GM13977 (cell line): ENCODE measurements at regions not wholly inside any gene's neighbourhood (a gene's known extent, or its start where the extent isn't known, plus 50 kb on each side); places are given as distances from the start of the nearest gene placed in this dataset.

ENCODE experiments used
- DNase-seq: peaks from one replicate; pipeline ENCODE4 v3.0.0; 2012; ENCODE audit warnings: low spot score
- in situ Hi-C: fragments of 300-500 bp; cut with MboI; formaldehyde crosslinking; loops from one replicate; pipeline ENCODE4 v1.12.0; 2022; ENCODE audit warnings: low sequenced_read_pairs, low pct_unique_long_range_greater_than_20kb, mixed read lengths, inconsistent platforms; ENCODE audit not compliant: unreplicated experiment
- TF ChIP-seq, protein P1 (sequence below): IDR thresholded peaks from 2 replicates; pipeline ENCODE4 v1.5.1; 2012; ENCODE audit warnings: mild to moderate bottlenecking, control low read depth; ENCODE audit not compliant: insufficient read depth; ENCODE audit errors: extremely low read depth, missing control alignments

DNA sequence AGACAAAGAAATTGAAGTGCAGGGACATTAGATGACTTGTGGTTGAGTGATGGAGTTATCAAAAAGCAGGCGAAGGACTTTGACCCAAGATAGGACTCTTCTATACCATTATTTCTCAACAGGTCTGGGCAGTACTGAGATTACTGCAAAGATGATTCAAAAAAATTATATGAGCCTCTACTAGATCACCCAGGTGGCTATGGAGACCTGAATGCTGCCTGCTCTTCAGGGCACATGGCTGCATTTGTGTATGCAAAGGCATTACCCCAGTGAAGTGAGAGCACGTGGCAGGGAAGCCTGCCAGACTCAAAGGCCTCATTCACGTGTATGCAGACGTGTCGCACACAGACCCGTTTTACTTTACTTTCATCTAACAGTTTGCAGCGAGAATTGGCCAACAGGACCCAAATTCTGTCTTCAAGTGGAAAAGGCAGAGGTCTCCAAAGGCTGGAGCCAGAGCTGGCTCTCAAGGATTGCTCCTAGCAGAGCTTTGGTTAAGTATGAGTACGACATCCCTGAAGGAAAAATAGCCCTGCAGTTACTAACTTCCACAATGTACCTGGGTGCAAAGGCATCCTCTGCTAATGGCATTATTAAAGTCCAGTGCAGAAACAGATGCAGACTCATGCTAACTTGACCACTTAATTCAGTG lies 113.8 kb upstream of the ARMC2 start:
- in situ Hi-C loops, result no loop called here
- TF ChIP-seq, protein P1, sequence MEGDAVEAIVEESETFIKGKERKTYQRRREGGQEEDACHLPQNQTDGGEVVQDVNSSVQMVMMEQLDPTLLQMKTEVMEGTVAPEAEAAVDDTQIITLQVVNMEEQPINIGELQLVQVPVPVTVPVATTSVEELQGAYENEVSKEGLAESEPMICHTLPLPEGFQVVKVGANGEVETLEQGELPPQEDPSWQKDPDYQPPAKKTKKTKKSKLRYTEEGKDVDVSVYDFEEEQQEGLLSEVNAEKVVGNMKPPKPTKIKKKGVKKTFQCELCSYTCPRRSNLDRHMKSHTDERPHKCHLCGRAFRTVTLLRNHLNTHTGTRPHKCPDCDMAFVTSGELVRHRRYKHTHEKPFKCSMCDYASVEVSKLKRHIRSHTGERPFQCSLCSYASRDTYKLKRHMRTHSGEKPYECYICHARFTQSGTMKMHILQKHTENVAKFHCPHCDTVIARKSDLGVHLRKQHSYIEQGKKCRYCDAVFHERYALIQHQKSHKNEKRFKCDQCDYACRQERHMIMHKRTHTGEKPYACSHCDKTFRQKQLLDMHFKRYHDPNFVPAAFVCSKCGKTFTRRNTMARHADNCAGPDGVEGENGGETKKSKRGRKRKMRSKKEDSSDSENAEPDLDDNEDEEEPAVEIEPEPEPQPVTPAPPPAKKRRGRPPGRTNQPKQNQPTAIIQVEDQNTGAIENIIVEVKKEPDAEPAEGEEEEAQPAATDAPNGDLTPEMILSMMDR, result no peak
- DNase-seq, result no peak

GRCh38 chr6:108735310-108736001 lies 112.8 kb upstream of the ARMC2 start:
- TF ChIP-seq, protein P1, result no peak
- DNase-seq, result no peak
- in situ Hi-C loops, result no loop called here

GRCh38 chr6:108736002-108736361 lies 112.2 kb upstream of the ARMC2 start:
- in situ Hi-C loops, result no loop called here
- TF ChIP-seq, protein P1, result no peak
- DNase-seq, result no peak

- in situ Hi-C loops, result no loop called here
- DNase-seq, result no peak
- TF ChIP-seq, protein P1, result no peak
Measured at GRCh38 chr6:108736832-108737231, 111.4 kb upstream of the ARMC2 start.

DNA sequence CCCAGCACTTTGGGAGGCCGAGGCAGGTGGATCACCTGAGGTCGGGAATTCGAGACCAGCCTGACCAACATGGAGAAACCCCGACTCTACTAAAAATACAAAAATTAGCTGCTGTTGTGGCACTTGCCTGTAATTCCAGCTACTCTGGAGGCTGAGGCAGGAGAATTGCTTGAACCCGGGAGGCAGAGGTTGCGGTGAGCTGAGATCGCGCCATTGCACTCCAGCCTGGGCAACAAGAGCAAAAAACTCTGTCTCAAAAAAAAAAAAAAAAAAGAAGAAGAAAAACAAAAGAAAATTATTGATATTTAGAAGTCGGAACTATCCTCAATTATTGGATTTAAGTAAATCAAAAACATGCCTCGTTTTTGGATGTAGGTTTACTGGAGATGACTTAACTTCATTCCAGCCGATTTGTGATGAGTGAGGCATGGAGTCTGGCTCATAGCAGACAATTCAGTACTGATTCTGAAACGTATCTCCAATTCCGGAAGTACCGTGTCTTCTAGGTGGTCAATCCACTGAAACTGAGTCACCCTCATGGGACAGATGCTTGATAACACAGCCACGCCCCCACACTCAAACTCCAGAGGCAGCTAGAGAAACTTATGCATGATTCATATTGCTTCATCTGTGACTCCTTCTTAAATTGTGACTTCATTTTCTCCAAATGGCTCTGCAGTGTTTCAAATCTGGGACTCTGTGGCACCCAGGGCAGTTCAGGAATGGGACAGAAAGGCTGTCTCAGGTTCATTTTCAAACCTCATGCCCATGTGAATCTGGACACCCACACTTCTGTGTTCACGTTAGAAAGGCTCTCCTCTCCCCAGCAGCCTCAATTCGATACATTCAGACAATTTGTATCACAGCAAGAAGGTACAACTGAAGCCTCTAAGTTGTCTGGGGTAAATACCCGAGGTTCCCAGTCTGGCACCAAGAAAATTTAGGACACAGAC lies 110.4 kb upstream of the ARMC2 start:
- in situ Hi-C loops, result no loop called here
- TF ChIP-seq, protein P1, result no peak
- DNase-seq, result no peak

DNA sequence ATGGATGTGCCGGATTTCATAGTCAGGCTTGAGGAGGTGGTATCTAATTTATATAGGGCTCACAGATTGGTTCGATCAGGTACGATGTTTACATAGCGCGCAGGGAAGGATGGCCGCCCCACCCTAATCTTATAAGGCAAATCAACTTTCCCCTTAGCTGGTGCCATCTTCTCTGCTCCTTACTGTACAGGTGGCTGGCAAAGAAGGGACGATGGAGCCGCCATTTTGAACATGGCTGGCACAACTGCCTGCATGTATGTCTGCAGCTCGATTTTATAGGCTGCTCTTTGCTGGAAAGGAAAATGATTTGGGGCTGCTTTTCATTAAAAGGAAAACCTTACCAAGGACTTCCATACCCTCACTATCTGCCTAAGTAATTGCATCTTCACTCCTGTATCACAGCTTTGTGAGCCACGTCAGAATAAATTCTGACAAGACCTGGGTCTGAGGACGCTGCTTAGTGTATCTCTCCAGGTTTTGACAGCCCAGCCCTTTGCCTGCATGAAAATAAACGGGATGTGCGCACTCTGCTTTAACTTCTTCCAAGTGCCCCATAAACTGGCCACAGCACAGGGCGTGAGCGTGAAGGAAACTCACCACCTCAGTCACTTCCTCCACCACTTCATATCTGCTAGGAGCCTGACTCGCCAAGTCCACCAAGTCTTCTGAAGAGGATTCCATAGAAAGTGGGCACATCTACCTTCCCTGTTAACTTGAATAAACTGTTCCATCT lies 109.4 kb upstream of the ARMC2 start:
- in situ Hi-C loops, result no loop called here
- TF ChIP-seq, protein P1, result no peak
- no peak for DNase-seq
